BJ (cell line): ENCODE measurements at regions not wholly inside any gene's neighbourhood (a gene's known extent, or its start where the extent isn't known, plus 50 kb on each side); places are given as distances from the start of the nearest gene placed in this dataset.

ENCODE experiments used
- CTCF ChIA-PET: fragments of 350-600 bp; formaldehyde crosslinking; extraction: SDS; loops from one replicate; lab custom pipeline; 2021; ENCODE audit warnings: antibody characterized with exemption, inconsistent platforms; lab: Yijun Ruan, JAX
- POLR2A ChIA-PET: fragments of 300-600 bp; sonication (Branson Sonifier 250); formaldehyde crosslinking; extraction: SDS; loops from one replicate; lab custom pipeline; 2021; ENCODE audit warnings: antibody characterized with exemption; lab: Charles Lee
- DNase-seq: peaks from one replicate; pipeline ENCODE4 v3.0.0-alpha.2; 2011; ENCODE audit warnings: low read depth
- H3K27me3 ChIP-seq: 2 replicates; pipeline ENCODE4 v1.6.0; 2011; ENCODE audit warnings: low read length; ENCODE audit not compliant: control insufficient read depth, insufficient read depth
- H3K36me3 ChIP-seq: 2 replicates; pipeline ENCODE4 v1.5.1; 2011; ENCODE audit warnings: low read length; ENCODE audit not compliant: control insufficient read depth, insufficient read depth
- H3K4me3 ChIP-seq: 2 replicates; pipeline ENCODE4 v1.5.1; 2011; ENCODE audit warnings: low read depth, mild to moderate bottlenecking, control low read depth, low read length
- TF ChIP-seq, protein P1 (sequence below): IDR thresholded peaks from 2 replicates; pipeline ENCODE4 v1.5.1; 2011; ENCODE audit warnings: low read depth, mild to moderate bottlenecking, control low read depth, inconsistent platforms, low read length, moderate library complexity; ENCODE audit not compliant: insufficient read depth

DNA sequence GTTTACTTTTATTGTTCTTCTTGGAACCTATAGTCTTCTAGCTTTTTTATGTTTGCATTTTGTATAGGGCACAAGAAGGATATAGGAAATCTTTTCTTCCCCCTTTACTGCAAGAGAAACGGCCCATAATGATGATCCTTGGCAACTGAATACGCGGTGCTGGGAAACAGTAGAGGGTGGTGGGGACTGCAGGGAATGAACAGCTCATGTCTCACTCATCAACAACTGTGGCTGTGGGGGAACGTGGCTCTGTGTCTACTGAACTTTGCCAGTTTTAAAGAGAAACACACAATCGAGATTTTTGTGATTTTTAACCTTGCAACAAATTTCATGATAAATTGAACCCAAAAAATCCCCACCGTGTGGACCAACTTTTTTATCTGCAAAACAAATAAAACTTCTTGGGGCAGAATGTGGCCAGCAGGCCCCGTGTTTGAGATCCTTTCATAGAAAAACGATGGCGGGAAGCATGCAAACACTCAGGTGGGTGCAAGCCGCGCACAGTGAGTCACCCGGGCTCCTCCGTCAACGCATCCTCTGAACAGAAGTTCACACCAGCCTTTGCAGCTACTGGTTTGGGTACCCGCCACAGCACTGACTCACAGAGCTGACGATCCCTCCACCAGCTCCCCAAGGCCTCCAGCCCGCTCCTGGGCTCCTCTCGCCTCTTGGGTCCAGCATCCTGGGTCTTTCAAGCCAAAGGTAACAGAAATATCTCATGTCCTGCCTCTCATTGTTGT is 149.3 kb downstream of the COL6A3 start:
- H3K27me3 ChIP-seq, result no peaks in the 10 kb centered on the region
- no peaks in the 10 kb centered on the region for H3K36me3 ChIP-seq
- ChIA-PET CTCF (interaction anchor here (0.6 to 1.1 kb wide), 2 partner anchors 15 to 172 kb away, joined by 3 read pairs; no protein-coding TSS in a partner anchor), POLR2A (no interaction called here)
- H3K4me3 ChIP-seq, result no peak overlapping the region
- no peak for DNase-seq
- TF ChIP-seq, protein P1, sequence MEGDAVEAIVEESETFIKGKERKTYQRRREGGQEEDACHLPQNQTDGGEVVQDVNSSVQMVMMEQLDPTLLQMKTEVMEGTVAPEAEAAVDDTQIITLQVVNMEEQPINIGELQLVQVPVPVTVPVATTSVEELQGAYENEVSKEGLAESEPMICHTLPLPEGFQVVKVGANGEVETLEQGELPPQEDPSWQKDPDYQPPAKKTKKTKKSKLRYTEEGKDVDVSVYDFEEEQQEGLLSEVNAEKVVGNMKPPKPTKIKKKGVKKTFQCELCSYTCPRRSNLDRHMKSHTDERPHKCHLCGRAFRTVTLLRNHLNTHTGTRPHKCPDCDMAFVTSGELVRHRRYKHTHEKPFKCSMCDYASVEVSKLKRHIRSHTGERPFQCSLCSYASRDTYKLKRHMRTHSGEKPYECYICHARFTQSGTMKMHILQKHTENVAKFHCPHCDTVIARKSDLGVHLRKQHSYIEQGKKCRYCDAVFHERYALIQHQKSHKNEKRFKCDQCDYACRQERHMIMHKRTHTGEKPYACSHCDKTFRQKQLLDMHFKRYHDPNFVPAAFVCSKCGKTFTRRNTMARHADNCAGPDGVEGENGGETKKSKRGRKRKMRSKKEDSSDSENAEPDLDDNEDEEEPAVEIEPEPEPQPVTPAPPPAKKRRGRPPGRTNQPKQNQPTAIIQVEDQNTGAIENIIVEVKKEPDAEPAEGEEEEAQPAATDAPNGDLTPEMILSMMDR, result no peak

DNA sequence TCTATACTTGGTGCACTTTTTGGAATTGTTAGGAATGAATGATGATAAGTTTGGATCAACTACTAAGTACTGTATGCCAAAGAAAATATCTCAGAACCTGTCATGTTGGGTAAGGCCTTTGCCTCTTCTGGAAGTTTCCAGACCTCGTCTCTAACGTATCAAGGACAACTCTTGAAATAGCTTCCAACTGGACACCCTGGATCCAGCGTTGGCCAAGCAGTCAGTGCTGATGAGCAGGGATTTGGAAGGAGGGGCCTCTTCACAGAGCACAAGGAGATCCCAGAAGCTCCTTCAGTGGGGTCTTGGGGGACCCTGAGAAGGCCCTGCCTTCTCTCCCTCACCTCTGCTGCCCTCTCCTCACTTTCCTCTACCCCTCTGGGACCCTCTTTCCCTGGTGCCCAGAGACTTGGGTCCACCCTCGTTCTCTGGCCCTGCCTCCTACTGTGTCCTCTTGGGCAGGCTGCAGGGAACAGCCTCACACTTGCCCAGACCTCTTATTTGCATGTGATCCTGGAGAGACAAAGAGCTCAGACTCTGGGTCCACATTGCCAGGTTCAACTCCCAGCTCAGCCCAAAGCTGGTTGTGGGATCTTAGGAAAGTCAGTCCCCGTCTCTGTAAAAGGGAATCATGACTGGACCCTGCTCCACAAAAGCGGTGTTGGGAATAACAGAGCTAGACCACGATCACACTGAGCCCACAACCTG is 145.8 kb downstream of the COL6A3 start:
- CTCF ChIA-PET, result interaction anchor here (0.6 to 1.5 kb wide), 4 partner anchors 8 to 44 kb away, joined by 3 to 4 read pairs (median 3); no protein-coding TSS in a partner anchor
- no peak overlapping the region for H3K4me3 ChIP-seq
- no peak for DNase-seq
- no peaks in the 10 kb centered on the region for H3K27me3 ChIP-seq
- TF ChIP-seq, protein P1, result no peak
- no peaks in the 10 kb centered on the region for H3K36me3 ChIP-seq
- POLR2A ChIA-PET, result no interaction called here

DNA sequence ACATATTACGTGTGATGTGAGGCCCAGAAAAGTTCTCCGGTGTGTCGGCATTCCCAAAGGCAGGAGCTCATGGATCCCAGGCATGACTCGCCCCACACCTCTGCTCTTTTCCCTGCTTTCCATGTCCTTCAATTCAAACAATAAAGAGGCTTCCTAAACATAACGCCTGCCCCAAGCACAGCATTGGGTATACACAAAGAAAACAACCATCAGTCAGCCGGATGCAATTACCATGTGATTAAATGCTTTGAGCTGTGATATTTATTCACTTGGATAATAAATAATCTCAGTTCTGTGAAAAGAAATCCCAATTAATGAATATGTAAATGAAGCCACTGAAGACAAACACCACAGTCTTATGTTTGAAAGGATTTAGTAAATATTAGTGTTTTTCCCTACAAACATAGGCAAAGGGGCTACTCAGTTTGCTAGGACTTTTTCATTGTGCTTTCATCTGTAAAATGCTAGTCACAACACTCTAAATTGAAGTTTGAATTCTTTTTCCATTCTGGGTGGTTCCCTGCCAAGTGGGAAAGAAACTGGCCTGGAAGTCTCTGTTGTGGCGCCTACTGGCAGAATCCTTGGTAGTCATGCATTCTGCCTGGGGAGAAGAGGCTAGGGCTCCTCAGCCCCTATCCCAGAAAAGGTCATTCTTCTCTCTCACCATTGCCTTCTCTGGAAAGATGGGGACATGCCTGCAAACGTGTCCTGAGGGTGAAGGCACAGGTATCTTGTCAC is 144.7 kb downstream of the COL6A3 start:
- POLR2A ChIA-PET, result no interaction called here

DNA sequence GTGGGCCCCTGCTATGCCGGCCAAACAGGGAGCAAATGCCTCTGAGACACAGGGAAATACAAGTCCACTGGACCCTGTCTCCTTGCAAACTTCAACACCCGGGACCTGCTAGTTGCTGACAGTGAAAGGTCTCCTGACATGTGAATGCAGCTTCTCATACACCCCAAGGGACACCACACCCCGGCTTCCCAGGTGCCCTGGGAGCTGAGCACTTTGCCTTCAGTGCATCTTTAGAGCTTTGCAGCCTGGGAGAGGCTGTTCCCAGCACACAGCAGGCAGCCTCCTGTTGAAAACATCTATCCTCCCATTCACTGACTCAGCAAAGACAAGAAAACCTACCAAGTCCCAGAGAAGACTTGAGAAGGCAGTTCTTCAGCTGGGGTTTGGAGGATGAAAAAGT is 143.4 kb downstream of the COL6A3 start:
- H3K4me3 ChIP-seq, result no peak overlapping the region
- POLR2A ChIA-PET, result interaction anchor here (0.6 kb wide), 1 partner anchor 105 kb away, joined by 3 read pairs; no protein-coding TSS in a partner anchor
- no peaks in the 10 kb centered on the region for H3K36me3 ChIP-seq
- CTCF ChIA-PET, result interaction anchor here (1.0 to 1.6 kb wide), 2 partner anchors 14 to 199 kb away, joined by 3 to 4 read pairs; no protein-coding TSS in a partner anchor
- H3K27me3 ChIP-seq, result no peaks in the 10 kb centered on the region
- no peak for DNase-seq
- TF ChIP-seq, protein P1, result no peak

More for the DNA sequence above, 144.7 kb downstream of the COL6A3 start:
- Histone ChIP-seq H3K4me3 (no peak overlapping the region), H3K36me3 (no peaks in the 10 kb centered on the region), H3K27me3 (no peaks in the 10 kb centered on the region)
- CTCF ChIA-PET, result interaction anchor here (1.5 kb wide), 1 partner anchor 9 kb away, joined by 4 read pairs; no protein-coding TSS in a partner anchor
- DNase-seq, result no peak
- TF ChIP-seq, protein P1, result no peak
